ENCODE measurements at regions not wholly inside any gene's neighbourhood (a gene's known extent, or its start where the extent isn't known, plus 50 kb on each side); places are given as distances from the start of the nearest gene placed in this dataset.

- Mint-ChIP-seq H3K4me1 (ENCODE audit: low read depth) (no peaks in the 10 kb centered on the region), H3K27ac (no peak overlapping the region), H3K4me3 (no peak overlapping the region), H3K36me3 (ENCODE audit: low read depth) (no peaks in the 10 kb centered on the region), H3K27me3 (ENCODE audit: low read depth) (peaks cover 7% of the 10 kb centered on the region), H3K9me3 (ENCODE audit: insufficient read depth) (no peaks in the 10 kb centered on the region)
- ChIA-PET POLR2A (no interaction called here), CTCF (no interaction called here)
- DNase-seq (no peak), ATAC-seq (no peak)
These were observed 51.8 kb upstream of the RAPGEF1 start for GRCh38 chr9:131791542-131792254.

Measured in activated CD8-positive, alpha-beta T cell treated with anti-CD3 and anti-CD28 coated beads, Interleukin-2, amount 10 ng/mL, durations not matched to agents 7 days and 5 days (primary cell).